D721Med (cell line): ENCODE measurements at regions not wholly inside any gene's neighbourhood (a gene's known extent, or its start where the extent isn't known, plus 50 kb on each side); places are given as distances from the start of the nearest gene placed in this dataset.

Experiments
- DNase-seq: peaks from one replicate; pipeline ENCODE4 v3.0.0; 2011; ENCODE audit warnings: low spot score; ENCODE audit not compliant: insufficient read length
- FAIRE-seq: peaks from 2 replicates; lab custom pipeline; 2011; peaks lifted over from hg19 to GRCh38; lab: Jason Lieb, UNC
- CTCF ChIP-seq: IDR thresholded peaks from 2 replicates; pipeline ENCODE4 v1.5.1; 2012; ENCODE audit warnings: mild to moderate bottlenecking, control low read depth; ENCODE audit not compliant: insufficient read depth; ENCODE audit errors: missing control alignments

GRCh38 chr6:153947808-153948447 is 91.1 kb upstream of the OPRM1 start:
- DNase-seq (no peak), FAIRE-seq (peak; percentile 83)
- TF ChIP-seq CTCF, result peak; percentile 91

- no peak for FAIRE-seq
- DNase-seq, result no peak
- no peak for TF ChIP-seq CTCF
These were observed 94.8 kb upstream of the OPRM1 start for GRCh38 chr6:153944201-153944600.

GRCh38 chr6:153942361-153942760 is 96.7 kb upstream of the OPRM1 start:
- no peak for FAIRE-seq
- DNase-seq, result no peak
- no peak for TF ChIP-seq CTCF

- TF ChIP-seq CTCF, result no peak
- no peak for FAIRE-seq
- DNase-seq, result no peak
These were observed 97.3 kb upstream of the OPRM1 start for GRCh38 chr6:153941768-153942167.

- no peak for DNase-seq
- TF ChIP-seq CTCF, result no peak
- no peak for FAIRE-seq
These were observed 100.2 kb upstream of the OPRM1 start for GRCh38 chr6:153938876-153939275.

GRCh38 chr6:153931431-153931830 is 107.6 kb upstream of the OPRM1 start:
- DNase-seq (no peak), FAIRE-seq (no peak)
- TF ChIP-seq CTCF, result no peak

GRCh38 chr6:153927867-153928266 is 111.2 kb upstream of the OPRM1 start:
- DNase-seq (no peak), FAIRE-seq (no peak)
- no peak for TF ChIP-seq CTCF
